Heart left ventricle (tissue), 13 donors: ENCODE measurements at regions not wholly inside any gene's neighbourhood (a gene's known extent, or its start where the extent isn't known, plus 50 kb on each side); places are given as distances from the start of the nearest gene placed in this dataset.

Source experiments
- POLR2A ChIP-seq, 2 donors: fragments of 450-650 bp; IDR thresholded peaks; one replicate each; pipeline ENCODE4 v1.6.1; 2017; ENCODE audit warnings: antibody characterized with exemption in 2 of 2, mild to moderate bottlenecking in 2 of 2, moderate library complexity in 2 of 2
- TF ChIP-seq, protein P1 (sequence below), 12 donors: fragments of 200-600 bp; sonication (generic) in 4 of 12; IDR thresholded peaks; one replicate each; pipeline versions ENCODE4 v1.5.0 to v1.8.0; 2018 to 2022; ENCODE audit warnings: antibody characterized with exemption in 12 of 12, mild to moderate bottlenecking in 5 of 12
- donor health status: ischemic (EF 13 %, LVEDD 7.1; RV severe dilation, severe dysfunction).
- donor health status: DM: no; HTN: yes; CAD: no.
- donor health status: DM: no; HTN: no; CAD: no.
- donor health status: ischemic (EF 25% LVEDD 6.9; RV normal size, moderate dysfunction).
- donor health status: ischemic (EF 25% LVEDD 5.7; RV mildly dilated, moderate dysfunction).
- donor health status: ischemic (EF 35%, LVEDD 5.7; RV mildly dilated, moderate dysfunction).
- donor health status: nonischemic (EF 11% LVEDD 7.7; RV severe dilation, severe dysfunction).
- donor health status: DM: yes; HTN: yes; CAD: no.
- donor health status: PGD.
- donor health status: ischemic (EF 29% LVEDD 5.4; RV normal size, mild dysfunction).
- donor health status: nonischemic (EF 23%, LVEDD 6.1; RV moderate dilation, normal function).

DNA sequence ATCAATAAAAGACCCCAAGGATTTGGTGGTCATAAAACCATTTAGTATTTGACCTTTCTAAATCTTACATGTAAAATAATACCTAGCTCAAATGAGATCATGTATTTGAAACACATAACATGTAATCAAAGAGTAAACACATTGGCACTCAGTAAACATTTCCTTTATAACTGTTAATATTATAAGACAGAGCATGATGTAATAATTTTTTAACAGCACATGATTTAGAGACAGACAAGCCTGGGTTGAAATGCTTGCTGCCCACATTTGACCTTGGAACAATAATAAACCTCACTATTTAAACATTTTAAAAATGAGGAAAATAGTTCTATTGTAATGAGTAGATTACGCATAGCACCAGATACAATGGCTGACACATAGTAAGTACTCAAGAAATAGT lies 105.2 kb upstream of the GPR141 start:
- TF ChIP-seq, protein P1, sequence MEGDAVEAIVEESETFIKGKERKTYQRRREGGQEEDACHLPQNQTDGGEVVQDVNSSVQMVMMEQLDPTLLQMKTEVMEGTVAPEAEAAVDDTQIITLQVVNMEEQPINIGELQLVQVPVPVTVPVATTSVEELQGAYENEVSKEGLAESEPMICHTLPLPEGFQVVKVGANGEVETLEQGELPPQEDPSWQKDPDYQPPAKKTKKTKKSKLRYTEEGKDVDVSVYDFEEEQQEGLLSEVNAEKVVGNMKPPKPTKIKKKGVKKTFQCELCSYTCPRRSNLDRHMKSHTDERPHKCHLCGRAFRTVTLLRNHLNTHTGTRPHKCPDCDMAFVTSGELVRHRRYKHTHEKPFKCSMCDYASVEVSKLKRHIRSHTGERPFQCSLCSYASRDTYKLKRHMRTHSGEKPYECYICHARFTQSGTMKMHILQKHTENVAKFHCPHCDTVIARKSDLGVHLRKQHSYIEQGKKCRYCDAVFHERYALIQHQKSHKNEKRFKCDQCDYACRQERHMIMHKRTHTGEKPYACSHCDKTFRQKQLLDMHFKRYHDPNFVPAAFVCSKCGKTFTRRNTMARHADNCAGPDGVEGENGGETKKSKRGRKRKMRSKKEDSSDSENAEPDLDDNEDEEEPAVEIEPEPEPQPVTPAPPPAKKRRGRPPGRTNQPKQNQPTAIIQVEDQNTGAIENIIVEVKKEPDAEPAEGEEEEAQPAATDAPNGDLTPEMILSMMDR (IDR thresholded peaks at IDR 0.05): no peak
- TF ChIP-seq POLR2A (IDR thresholded peaks at IDR 0.05): no peak
